ENCODE measurements at regions not wholly inside any gene's neighbourhood (a gene's known extent, or its start where the extent isn't known, plus 50 kb on each side); places are given as distances from the start of the nearest gene placed in this dataset.

DNA sequence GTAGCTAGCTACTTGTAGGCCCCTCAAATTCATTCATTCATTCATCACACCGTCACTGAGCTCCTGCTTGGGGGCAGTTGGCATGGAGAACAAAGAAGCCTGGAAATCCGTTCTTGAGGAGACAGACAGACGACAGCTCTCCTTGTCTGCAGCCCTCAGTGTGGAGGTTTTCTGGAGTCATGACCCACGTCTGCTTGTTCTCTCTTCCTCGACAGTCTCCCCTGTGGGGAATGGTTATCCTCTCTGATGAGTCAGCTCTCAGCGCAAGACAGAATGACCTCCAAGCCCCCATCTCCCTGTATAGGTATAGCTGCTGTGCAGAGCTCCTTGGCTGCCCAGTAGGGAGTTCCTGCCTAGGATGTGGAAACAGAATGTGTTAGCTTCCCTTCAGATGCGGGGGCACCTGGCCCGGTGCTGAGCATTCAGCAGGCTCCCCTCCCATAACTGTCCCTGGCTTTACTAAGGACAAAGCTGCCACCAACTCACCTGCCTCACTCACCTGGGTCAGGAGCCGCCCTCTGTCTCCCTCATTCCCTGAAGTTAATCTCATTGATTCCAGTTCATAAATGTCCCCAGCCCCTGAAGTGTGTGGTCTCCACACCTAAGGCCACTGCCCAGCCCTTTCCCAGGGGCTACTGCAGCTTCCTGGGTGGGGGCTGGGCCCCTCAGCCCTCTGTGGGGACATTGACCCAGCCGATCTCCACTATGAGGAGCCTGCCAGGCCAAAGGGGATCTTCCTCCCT is 124.7 kb downstream of the ACKR3 start:
- TF ChIP-seq, protein P1, sequence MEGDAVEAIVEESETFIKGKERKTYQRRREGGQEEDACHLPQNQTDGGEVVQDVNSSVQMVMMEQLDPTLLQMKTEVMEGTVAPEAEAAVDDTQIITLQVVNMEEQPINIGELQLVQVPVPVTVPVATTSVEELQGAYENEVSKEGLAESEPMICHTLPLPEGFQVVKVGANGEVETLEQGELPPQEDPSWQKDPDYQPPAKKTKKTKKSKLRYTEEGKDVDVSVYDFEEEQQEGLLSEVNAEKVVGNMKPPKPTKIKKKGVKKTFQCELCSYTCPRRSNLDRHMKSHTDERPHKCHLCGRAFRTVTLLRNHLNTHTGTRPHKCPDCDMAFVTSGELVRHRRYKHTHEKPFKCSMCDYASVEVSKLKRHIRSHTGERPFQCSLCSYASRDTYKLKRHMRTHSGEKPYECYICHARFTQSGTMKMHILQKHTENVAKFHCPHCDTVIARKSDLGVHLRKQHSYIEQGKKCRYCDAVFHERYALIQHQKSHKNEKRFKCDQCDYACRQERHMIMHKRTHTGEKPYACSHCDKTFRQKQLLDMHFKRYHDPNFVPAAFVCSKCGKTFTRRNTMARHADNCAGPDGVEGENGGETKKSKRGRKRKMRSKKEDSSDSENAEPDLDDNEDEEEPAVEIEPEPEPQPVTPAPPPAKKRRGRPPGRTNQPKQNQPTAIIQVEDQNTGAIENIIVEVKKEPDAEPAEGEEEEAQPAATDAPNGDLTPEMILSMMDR (IDR thresholded peaks at IDR 0.05): no peak
- TF ChIP-seq POLR2A (IDR thresholded peaks at IDR 0.05) (no peak), POLR2AphosphoS5 (IDR thresholded peaks at IDR 0.05) (no peak)
